ENCODE measurements at regions not wholly inside any gene's neighbourhood (a gene's known extent, or its start where the extent isn't known, plus 50 kb on each side); places are given as distances from the start of the nearest gene placed in this dataset.

DNA sequence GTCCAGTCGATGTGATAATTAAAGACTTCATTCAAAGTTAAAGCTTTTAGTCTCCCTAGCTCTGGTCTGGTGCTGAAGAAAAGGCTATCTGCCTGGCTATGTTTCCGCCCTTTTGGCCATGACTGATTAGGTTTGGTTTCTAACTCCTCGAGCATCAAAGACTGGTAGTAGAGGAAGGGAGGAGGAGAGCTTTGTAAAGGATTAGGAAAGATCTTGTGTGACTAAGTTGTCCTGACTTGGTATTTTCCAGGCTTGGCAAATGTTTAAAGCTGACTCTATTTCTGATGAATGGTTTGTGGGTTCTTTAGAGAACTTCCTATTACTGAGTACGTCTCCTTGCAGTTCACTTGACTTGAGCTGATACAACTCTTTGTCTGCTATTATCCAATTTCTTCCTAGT is 312.9 kb downstream of the GJA1 start:
- TF ChIP-seq, protein P1, sequence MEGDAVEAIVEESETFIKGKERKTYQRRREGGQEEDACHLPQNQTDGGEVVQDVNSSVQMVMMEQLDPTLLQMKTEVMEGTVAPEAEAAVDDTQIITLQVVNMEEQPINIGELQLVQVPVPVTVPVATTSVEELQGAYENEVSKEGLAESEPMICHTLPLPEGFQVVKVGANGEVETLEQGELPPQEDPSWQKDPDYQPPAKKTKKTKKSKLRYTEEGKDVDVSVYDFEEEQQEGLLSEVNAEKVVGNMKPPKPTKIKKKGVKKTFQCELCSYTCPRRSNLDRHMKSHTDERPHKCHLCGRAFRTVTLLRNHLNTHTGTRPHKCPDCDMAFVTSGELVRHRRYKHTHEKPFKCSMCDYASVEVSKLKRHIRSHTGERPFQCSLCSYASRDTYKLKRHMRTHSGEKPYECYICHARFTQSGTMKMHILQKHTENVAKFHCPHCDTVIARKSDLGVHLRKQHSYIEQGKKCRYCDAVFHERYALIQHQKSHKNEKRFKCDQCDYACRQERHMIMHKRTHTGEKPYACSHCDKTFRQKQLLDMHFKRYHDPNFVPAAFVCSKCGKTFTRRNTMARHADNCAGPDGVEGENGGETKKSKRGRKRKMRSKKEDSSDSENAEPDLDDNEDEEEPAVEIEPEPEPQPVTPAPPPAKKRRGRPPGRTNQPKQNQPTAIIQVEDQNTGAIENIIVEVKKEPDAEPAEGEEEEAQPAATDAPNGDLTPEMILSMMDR (conservative IDR thresholded peaks at IDR 0.05; ENCODE audit: low read length) = no peak
- no peak for TF ChIP-seq EZH2phosphoT487 (IDR thresholded peaks at IDR 0.05; ENCODE audit: borderline replicate concordance)

Measured in Loucy (cell line).